A673 (cell line): ENCODE measurements at regions not wholly inside any gene's neighbourhood (a gene's known extent, or its start where the extent isn't known, plus 50 kb on each side); places are given as distances from the start of the nearest gene placed in this dataset.

ENCODE experiments used
- CTCF ChIP-seq: fragments of 300-800, 200-600 bp; sonication (generic); conservative IDR thresholded peaks from 2 replicates; pipeline ENCODE4 v1.5.1; 2017; ENCODE audit warnings: low read depth, mild to moderate bottlenecking, antibody characterized with exemption, low read length, moderate library complexity, mixed read lengths
- EZH2 ChIP-seq: fragments of 200-600 bp; sonication (generic); IDR thresholded peaks from 2 replicates; pipeline ENCODE4 v1.6.1; 2017; ENCODE audit warnings: borderline replicate concordance, low read depth, mild to moderate bottlenecking, mixed read lengths, antibody characterized with exemption, low read length; ENCODE audit not compliant: poor library complexity, severe bottlenecking

- no peak for TF ChIP-seq CTCF
- no peak for TF ChIP-seq EZH2
These were observed 225.1 kb downstream of the CBLN1 start for GRCh38 chr16:49056546-49056945.
